Aorta (tissue), 5 donors: ENCODE measurements at regions not wholly inside any gene's neighbourhood (a gene's known extent, or its start where the extent isn't known, plus 50 kb on each side); places are given as distances from the start of the nearest gene placed in this dataset.

Experiments used
- ATAC-seq: fragments of 200-7000 bp; cut with Tn5 transposase; one replicate; pipeline ENCODE4 v1.9.1; 2022; ENCODE audit warnings: moderate library complexity; ENCODE audit not compliant: low FRiP score
- DNase-seq, 2 donors: peaks; one replicate each; pipeline ENCODE4 v3.0.0-alpha.2; 2020
- H3K27ac ChIP-seq, 2 donors: one replicate each; pipeline ENCODE4 v1.5.1; 2013; ENCODE audit warnings: low read length in 2 of 2, mild to moderate bottlenecking in 2 of 2, moderate library complexity in 2 of 2, control low read depth in 1 of 2, inconsistent platforms in 1 of 2, low read depth in 1 of 2
- H3K27me3 ChIP-seq, 2 donors: one replicate each; pipeline ENCODE4 v1.6.1; 2013; ENCODE audit warnings: control low read depth in 1 of 2, low read length in 1 of 2, mild to moderate bottlenecking in 1 of 2, moderate library complexity in 1 of 2; ENCODE audit not compliant: insufficient read depth in 2 of 2, control insufficient read depth in 1 of 2
- H3K36me3 ChIP-seq, 2 donors: one replicate each; pipeline ENCODE4 v1.6.1; 2013; ENCODE audit warnings: control low read depth in 1 of 2, low read length in 1 of 2, mild to moderate bottlenecking in 1 of 2; ENCODE audit not compliant: insufficient read depth in 2 of 2, control insufficient read depth in 1 of 2
- H3K4me1 ChIP-seq, 2 donors: one replicate each; pipeline ENCODE4 v1.6.1; 2013; ENCODE audit warnings: low read length in 2 of 2, control low read depth in 1 of 2, mild to moderate bottlenecking in 1 of 2, moderate library complexity in 1 of 2; ENCODE audit not compliant: insufficient read depth in 2 of 2, control insufficient read depth in 1 of 2
- H3K4me3 ChIP-seq, 2 donors: one replicate each; pipeline ENCODE4 v1.5.1; 2013; ENCODE audit warnings: low read length in 2 of 2, control low read depth in 1 of 2, mild to moderate bottlenecking in 1 of 2
- H3K9me3 ChIP-seq: one replicate; pipeline ENCODE4 v1.6.1; 2013; ENCODE audit warnings: mild to moderate bottlenecking, low read length; ENCODE audit not compliant: control insufficient read depth
- WGBS, 2 donors: extraction: QIAGEN DNeasy Blood & Tissue Kit; methylation state at CpG; one replicate each; pipeline ENCODE4 v1.1.7; 2013; 5-methylcytosine and 5-hydroxymethylcytosine counted together
- intact Hi-C, 2 donors: fragments of 100-400 bp; cut with DNase I; formaldehyde crosslinking; loops; one replicate each; pipeline versions ENCODE4 v1.14.2 to v1.15.0; 2022
- donor health status: healthy with polysubstance abuse.
- donor health status: Bipolar disorder and iron deficiency.
- donor health status: DM: no; HTN: no; CAD: no.
- donor health status: DM: no; HTN: no; CAD: no.
- donor health status: DM: yes; HTN: yes; CAD: no.

DNA sequence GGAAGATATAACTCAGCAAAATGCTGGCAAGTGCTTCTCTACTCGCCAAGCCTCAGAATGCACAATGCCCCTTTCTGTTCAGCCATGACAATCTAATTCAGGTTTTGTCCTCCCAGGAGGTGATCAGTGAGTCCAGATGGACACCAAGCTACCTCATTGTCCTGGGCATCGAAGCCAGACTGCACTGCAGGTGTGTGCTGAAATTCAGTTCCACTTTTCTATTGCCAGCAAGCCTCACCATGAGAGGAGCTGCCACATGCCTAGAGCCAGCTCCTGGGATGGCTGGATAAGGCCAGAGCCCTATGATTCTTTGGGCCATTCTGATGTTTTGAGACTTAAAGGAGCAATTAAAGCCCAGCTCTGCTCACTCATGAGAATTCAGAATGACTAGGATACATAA is 186.7 kb downstream of the GRIN2B start:
- Histone ChIP-seq H3K4me1 (no peaks in the 10 kb centered on the region), H3K4me3 (no peak overlapping the region), H3K9me3 (peaks cover 2% of the 10 kb centered on the region), H3K36me3 (no peaks in the 10 kb centered on the region), H3K27ac (no peak overlapping the region), H3K27me3 (no peaks in the 10 kb centered on the region)
- ATAC-seq (no peak), DNase-seq (no peak)
- WGBS, 2 donors: 81 to 88% methylated on average over 2 of the region's 2 CpGs
- intact Hi-C loops: no loop called here

- no peak for DNase-seq
- intact Hi-C loops: no loop called here
- H3K27ac ChIP-seq: no peak overlapping the region
- no peaks in the 10 kb centered on the region for H3K36me3 ChIP-seq
- 67 to 68% methylated on average over 1 of the region's 1 CpG for WGBS, 2 donors
- peaks cover 2% of the 10 kb centered on the region for H3K9me3 ChIP-seq
- no peaks in the 10 kb centered on the region for H3K4me1 ChIP-seq
- H3K4me3 ChIP-seq: no peak overlapping the region
- ATAC-seq: no peak
- H3K27me3 ChIP-seq: no peaks in the 10 kb centered on the region
Observed at GRCh38 chr12:13790317-13790716, 191.1 kb downstream of the GRIN2B start.

DNA sequence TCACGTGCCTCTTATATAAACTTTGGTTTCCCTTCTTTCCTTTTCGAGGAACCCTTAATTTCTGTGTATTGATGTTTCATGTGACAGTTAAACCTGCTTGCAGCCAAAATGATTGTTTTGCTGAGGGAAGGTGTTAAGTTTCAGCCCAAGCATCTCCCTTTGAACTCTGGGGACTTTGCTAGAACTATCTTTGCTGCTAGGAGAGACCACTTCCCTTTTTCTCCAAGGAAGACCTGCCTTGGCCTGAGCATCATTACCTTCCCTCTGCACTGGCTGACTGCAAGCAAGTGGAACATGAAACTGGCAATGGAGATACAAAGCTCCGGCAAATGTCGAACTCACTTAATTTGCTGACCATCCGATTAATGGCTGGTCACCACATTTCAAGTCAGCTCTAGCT is 192.8 kb downstream of the GRIN2B start:
- DNase-seq: no peak
- no peak for ATAC-seq
- WGBS, 2 donors: 71% methylated on average over 5 of the region's 5 CpGs
- H3K27me3 ChIP-seq: no peaks in the 10 kb centered on the region
- no peaks in the 10 kb centered on the region for H3K36me3 ChIP-seq
- no peak overlapping the region for H3K27ac ChIP-seq
- H3K4me1 ChIP-seq: no peaks in the 10 kb centered on the region
- intact Hi-C loops: no loop called here
- peaks cover 2% of the 10 kb centered on the region for H3K9me3 ChIP-seq
- no peak overlapping the region for H3K4me3 ChIP-seq

- Histone ChIP-seq H3K9me3 (no peaks in the 10 kb centered on the region), H3K27ac (no peak overlapping the region), H3K36me3 (no peaks in the 10 kb centered on the region), H3K4me3 (no peak overlapping the region), H3K4me1 (no peaks in the 10 kb centered on the region), H3K27me3 (no peaks in the 10 kb centered on the region)
- DNase-seq: no peak
- ATAC-seq: no peak
- WGBS, 2 donors: 32 to 42% methylated on average over 5 of the region's 5 CpGs
- intact Hi-C loops: no loop called here
Observed at GRCh38 chr12:13786646-13787045, 194.8 kb downstream of the GRIN2B start.

GRCh38 chr12:13784504-13784903 is 196.9 kb downstream of the GRIN2B start:
- Histone ChIP-seq H3K9me3 (peaks cover 1% of the 10 kb centered on the region), H3K27me3 (no peaks in the 10 kb centered on the region), H3K36me3 (no peaks in the 10 kb centered on the region), H3K4me3 (no peak overlapping the region), H3K4me1 (no peaks in the 10 kb centered on the region), H3K27ac (no peak overlapping the region)
- ATAC-seq (no peak), DNase-seq (no peak)
- 93 to 94% methylated on average over 1 of the region's 1 CpG for WGBS, 2 donors
- intact Hi-C loops: no loop called here

GRCh38 chr12:13780453-13780852 is 200.9 kb downstream of the GRIN2B start:
- Histone ChIP-seq H3K4me3 (no peak overlapping the region), H3K9me3 (peaks cover 1% of the 10 kb centered on the region), H3K27ac (no peak overlapping the region), H3K27me3 (no peaks in the 10 kb centered on the region), H3K4me1 (no peaks in the 10 kb centered on the region), H3K36me3 (no peaks in the 10 kb centered on the region)
- DNase-seq (no peak), ATAC-seq (no peak)
- intact Hi-C loops: no loop called here
- 19 to 26% methylated on average over 2 of the region's 2 CpGs for WGBS, 2 donors

- H3K27ac ChIP-seq: no peak overlapping the region
- ATAC-seq (no peak), DNase-seq (no peak)
- peaks cover 1% of the 10 kb centered on the region for H3K9me3 ChIP-seq
- no peaks in the 10 kb centered on the region for H3K36me3 ChIP-seq
- H3K27me3 ChIP-seq: no peaks in the 10 kb centered on the region
- intact Hi-C loops: no loop called here
- H3K4me3 ChIP-seq: no peak overlapping the region
- 69 to 83% methylated on average over 2 of the region's 2 CpGs for WGBS, 2 donors
- H3K4me1 ChIP-seq: no peaks in the 10 kb centered on the region
Observed at GRCh38 chr12:13777374-13777773, 204.0 kb downstream of the GRIN2B start.

- ATAC-seq (no peak), DNase-seq (no peak)
- Histone ChIP-seq H3K4me3 (no peak overlapping the region), H3K27me3 (no peaks in the 10 kb centered on the region), H3K36me3 (no peaks in the 10 kb centered on the region), H3K27ac (no peak overlapping the region), H3K9me3 (no peaks in the 10 kb centered on the region), H3K4me1 (no peaks in the 10 kb centered on the region)
- WGBS, 2 donors: 59 to 77% methylated on average over 3 of the region's 3 CpGs
- intact Hi-C loops: no loop called here
Observed at GRCh38 chr12:13772264-13772663, 209.1 kb downstream of the GRIN2B start.

GRCh38 chr12:13770576-13770975 is 210.8 kb downstream of the GRIN2B start:
- no peak overlapping the region for H3K27ac ChIP-seq
- intact Hi-C loops: no loop called here
- WGBS, 2 donors: 74 to 81% methylated on average over 3 of the region's 3 CpGs

More at GRCh38 chr12:13770576-13770975, 210.8 kb downstream of the GRIN2B start:
- Histone ChIP-seq H3K36me3 (no peaks in the 10 kb centered on the region), H3K4me1 (no peaks in the 10 kb centered on the region), H3K9me3 (no peaks in the 10 kb centered on the region), H3K4me3 (no peak overlapping the region), H3K27me3 (no peaks in the 10 kb centered on the region)
- DNase-seq (no peak), ATAC-seq (no peak)
